ENCODE measurements at regions not wholly inside any gene's neighbourhood (a gene's known extent, or its start where the extent isn't known, plus 50 kb on each side); places are given as distances from the start of the nearest gene placed in this dataset.

- 0 out of 2 replicates have a peak overlapping the region, but pooled peaks have one; percentile 5 for H3K4me3 ChIP-seq
- 0 to 1% methylated on average over 2 of the region's 2 CpGs for WGBS, 2 experiments (ENCODE audit: low coverage in 1 of 2, low lambda C conversion rate in 2 of 2, missing lambda C conversion rate in 2 of 2)
- H3K4me2 ChIP-seq (ENCODE audit: unreplicated experiment): peak overlapping the region; percentile 57
- H3F3A ChIP-seq (ENCODE audit: insufficient read depth): peaks cover 25% of the 10 kb centered on the region
- peaks cover 41% of the 10 kb centered on the region for H3K4me1 ChIP-seq (ENCODE audit: insufficient read depth)
- H3K27me3 ChIP-seq (replicated peaks; ENCODE audit: insufficient read depth): no peaks in the 10 kb centered on the region
- TF ChIP-seq EZH2 (IDR thresholded peaks at IDR 0.05; ENCODE audit: insufficient read depth, poor library complexity, severe bottlenecking) (no peak), EZH2phosphoT487 (IDR thresholded peaks at IDR 0.05; ENCODE audit: insufficient read depth, low read depth) (no peak)
- no peak overlapping the region for H3K9ac ChIP-seq
- H3K79me2 ChIP-seq (ENCODE audit: insufficient read depth): no peaks in the 10 kb centered on the region
- DNase-seq: peak; percentile 63
- H2AFZ ChIP-seq: no peak overlapping the region
- no peaks in the 10 kb centered on the region for H3K36me3 ChIP-seq (ENCODE audit: low read depth)
- H3K27ac ChIP-seq: peak overlapping the region; percentile 71
- H3K9me2 ChIP-seq (ENCODE audit: insufficient read depth): 0 out of 2 replicates have a peak, but pooled peaks cover 4% of the 10 kb centered on the region
- in situ Hi-C loops (cut with MboI): no loop called here
- H3K9me3 ChIP-seq (ENCODE audit: low read depth): no peaks in the 10 kb centered on the region
- no peaks in the 10 kb centered on the region for H4K20me1 ChIP-seq (ENCODE audit: insufficient read depth)
Observed at GRCh38 chr1:94698356-94698755, 121.8 kb upstream of the SLC44A3 start.

GRCh38 chr1:94697839-94698238 lies 122.3 kb upstream of the SLC44A3 start:
- H3F3A ChIP-seq (ENCODE audit: insufficient read depth): peaks cover 25% of the 10 kb centered on the region
- H3K79me2 ChIP-seq (ENCODE audit: insufficient read depth): no peaks in the 10 kb centered on the region
- H3K4me2 ChIP-seq (ENCODE audit: unreplicated experiment): peak overlapping the region; percentile 57
- no peaks in the 10 kb centered on the region for H4K20me1 ChIP-seq (ENCODE audit: insufficient read depth)
- H3K27ac ChIP-seq: peak overlapping the region; percentile 71
- H3K4me3 ChIP-seq: no peak overlapping the region
- no peaks in the 10 kb centered on the region for H3K27me3 ChIP-seq (replicated peaks; ENCODE audit: insufficient read depth)
- H3K9me3 ChIP-seq (ENCODE audit: low read depth): no peaks in the 10 kb centered on the region
- in situ Hi-C loops (cut with MboI): no loop called here
- H3K9me2 ChIP-seq (ENCODE audit: insufficient read depth): 0 out of 2 replicates have a peak, but pooled peaks cover 4% of the 10 kb centered on the region
- TF ChIP-seq EZH2 (IDR thresholded peaks at IDR 0.05; ENCODE audit: insufficient read depth, poor library complexity, severe bottlenecking) (no peak), EZH2phosphoT487 (IDR thresholded peaks at IDR 0.05; ENCODE audit: insufficient read depth, low read depth) (no peak)
- peaks cover 37% of the 10 kb centered on the region for H3K4me1 ChIP-seq (ENCODE audit: insufficient read depth)
- DNase-seq: no peak
- 77 to 80% methylated on average over 5 of the region's 5 CpGs for WGBS, 2 experiments (ENCODE audit: low coverage in 1 of 2, low lambda C conversion rate in 2 of 2, missing lambda C conversion rate in 2 of 2)
- H2AFZ ChIP-seq: no peak overlapping the region
- H3K9ac ChIP-seq: no peak overlapping the region
- no peaks in the 10 kb centered on the region for H3K36me3 ChIP-seq (ENCODE audit: low read depth)

GRCh38 chr1:94694226-94694915 lies 125.8 kb upstream of the SLC44A3 start:
- Histone ChIP-seq H3K4me2 (ENCODE audit: unreplicated experiment) (no peak overlapping the region), H3K4me1 (ENCODE audit: insufficient read depth) (peaks cover 33% of the 10 kb centered on the region), H3K36me3 (ENCODE audit: low read depth) (no peaks in the 10 kb centered on the region), H3K9ac (no peak overlapping the region), H3F3A (ENCODE audit: insufficient read depth) (peaks cover 40% of the 10 kb centered on the region), H2AFZ (no peak overlapping the region), H3K4me3 (no peak overlapping the region), H3K9me2 (ENCODE audit: insufficient read depth) (no peaks in the 10 kb centered on the region), H3K27ac (no peak overlapping the region), H3K9me3 (ENCODE audit: low read depth) (no peaks in the 10 kb centered on the region), H4K20me1 (ENCODE audit: insufficient read depth) (no peaks in the 10 kb centered on the region), H3K79me2 (ENCODE audit: insufficient read depth) (no peaks in the 10 kb centered on the region), H3K27me3 (replicated peaks; ENCODE audit: insufficient read depth) (no peaks in the 10 kb centered on the region)
- 90 to 98% methylated on average over 4 of the region's 4 CpGs for WGBS, 2 experiments (ENCODE audit: low coverage in 1 of 2, low lambda C conversion rate in 2 of 2, missing lambda C conversion rate in 2 of 2)
- TF ChIP-seq EZH2phosphoT487 (IDR thresholded peaks at IDR 0.05; ENCODE audit: insufficient read depth, low read depth): no peak
- no peak for TF ChIP-seq EZH2 (IDR thresholded peaks at IDR 0.05; ENCODE audit: insufficient read depth, poor library complexity, severe bottlenecking)
- in situ Hi-C loops (cut with MboI): no loop called here
- DNase-seq: no peak

GRCh38 chr1:94693435-94693834 lies 126.7 kb upstream of the SLC44A3 start:
- peaks cover 37% of the 10 kb centered on the region for H3F3A ChIP-seq (ENCODE audit: insufficient read depth)
- no peak overlapping the region for H3K9ac ChIP-seq
- H3K27ac ChIP-seq: no peak overlapping the region
- no peaks in the 10 kb centered on the region for H3K27me3 ChIP-seq (replicated peaks; ENCODE audit: insufficient read depth)
- H2AFZ ChIP-seq: no peak overlapping the region
- in situ Hi-C loops (cut with MboI): no loop called here
- DNase-seq: no peak
- TF ChIP-seq EZH2phosphoT487 (IDR thresholded peaks at IDR 0.05; ENCODE audit: insufficient read depth, low read depth) (no peak), EZH2 (IDR thresholded peaks at IDR 0.05; ENCODE audit: insufficient read depth, poor library complexity, severe bottlenecking) (no peak)
- H3K79me2 ChIP-seq (ENCODE audit: insufficient read depth): no peaks in the 10 kb centered on the region
- peaks cover 31% of the 10 kb centered on the region for H3K4me1 ChIP-seq (ENCODE audit: insufficient read depth)
- no peaks in the 10 kb centered on the region for H3K9me2 ChIP-seq (ENCODE audit: insufficient read depth)
- H3K36me3 ChIP-seq (ENCODE audit: low read depth): no peaks in the 10 kb centered on the region
- 100% methylated on average over 1 of the region's 1 CpG for WGBS, 2 experiments (ENCODE audit: low coverage in 1 of 2, low lambda C conversion rate in 2 of 2, missing lambda C conversion rate in 2 of 2)
- H3K9me3 ChIP-seq (ENCODE audit: low read depth): no peaks in the 10 kb centered on the region
- H3K4me3 ChIP-seq: no peak overlapping the region
- no peaks in the 10 kb centered on the region for H4K20me1 ChIP-seq (ENCODE audit: insufficient read depth)
- H3K4me2 ChIP-seq (ENCODE audit: unreplicated experiment): no peak overlapping the region
